IMR-90 (cell line): ENCODE measurements at regions not wholly inside any gene's neighbourhood (a gene's known extent, or its start where the extent isn't known, plus 50 kb on each side); places are given as distances from the start of the nearest gene placed in this dataset.

Experiments used
- ATAC-seq: fragments of 200-7000 bp; cut with Tn5 transposase; 2 replicates; pipeline ENCODE4 v1.9.1; 2020; ENCODE audit warnings: low read depth, mild to moderate bottlenecking, moderate library complexity
- BruUV-seq: library from RNA; stranded (reverse); fragments of 400-500 nt; replicated peaks from 2 replicates; lab custom pipeline; 2021; lab: Mats Ljungman, UMichigan
- CTCF ChIA-PET: fragments of 300-600 bp; formaldehyde crosslinking; extraction: SDS; loops from one replicate; lab custom pipeline; 2021; ENCODE audit warnings: antibody characterized with exemption; lab: Yijun Ruan, JAX
- POLR2A ChIA-PET: fragments of 300-600 bp; sonication (Branson Sonifier 250); formaldehyde crosslinking; loops from one replicate; lab custom pipeline; 2022; ENCODE audit warnings: antibody characterized with exemption; ENCODE audit not compliant: unreplicated experiment; lab: Charles Lee
- DNase-seq: peaks from one replicate; pipeline ENCODE4 v3.0.0; 2013
- H2AFZ ChIP-seq: replicated peaks from 2 replicates; pipeline ENCODE3; 2013; ENCODE audit warnings: low read length, mild to moderate bottlenecking; ENCODE audit not compliant: poor library complexity
- H2AK5ac ChIP-seq: 2 replicates; pipeline ENCODE4 v1.6.1; 2013; ENCODE audit warnings: low read depth, low read length, inconsistent platforms
- H2AK9ac ChIP-seq: replicated peaks from 2 replicates; pipeline ENCODE3; 2013; ENCODE audit warnings: mild to moderate bottlenecking, low read depth, low read length, moderate library complexity; ENCODE audit not compliant: poor library complexity
- H2BK120ac ChIP-seq: 2 replicates; pipeline ENCODE4 v1.6.1; 2013; ENCODE audit warnings: low read depth, low read length, inconsistent platforms
- H2BK15ac ChIP-seq: 3 replicates; pipeline ENCODE4 v1.6.1; 2013; ENCODE audit warnings: low read depth, low read length, inconsistent platforms
- H2BK20ac ChIP-seq: 2 replicates; pipeline ENCODE4 v1.6.1; 2013; ENCODE audit warnings: low read depth, mild to moderate bottlenecking, inconsistent platforms, low read length, moderate library complexity
- H2BK5ac ChIP-seq: 2 replicates; pipeline ENCODE4 v1.6.1; 2013; ENCODE audit warnings: mild to moderate bottlenecking, low read depth, low read length, inconsistent platforms; ENCODE audit not compliant: poor library complexity, severe bottlenecking
- H3K14ac ChIP-seq: replicated peaks from 2 replicates; pipeline ENCODE4 v1.6.1; 2013; ENCODE audit warnings: low read depth, low read length, inconsistent platforms
- H3K18ac ChIP-seq: 2 replicates; pipeline ENCODE4 v1.6.1; 2013; ENCODE audit warnings: low read depth, low read length, control low read depth
- H3K23ac ChIP-seq: 2 replicates; pipeline ENCODE4 v1.6.1; 2013; ENCODE audit warnings: low read depth, low read length, inconsistent platforms
- H3K27ac ChIP-seq: 2 replicates; pipeline ENCODE4 v1.5.1; 2013; ENCODE audit warnings: mild to moderate bottlenecking, control low read depth, low read length; ENCODE audit not compliant: insufficient read depth
- H3K27me3 ChIP-seq: 2 replicates; pipeline ENCODE4 v1.6.1; 2013; ENCODE audit warnings: low read length; ENCODE audit not compliant: control insufficient read depth, insufficient read depth
- H3K36me3 ChIP-seq: 2 replicates; pipeline ENCODE4 v1.6.1; 2013; ENCODE audit warnings: low read length, mixed read lengths; ENCODE audit not compliant: control insufficient read depth, insufficient read depth
- H3K4ac ChIP-seq: 2 replicates; pipeline ENCODE4 v1.6.1; 2013; ENCODE audit warnings: low read depth, low read length, inconsistent platforms
- H3K4me1 ChIP-seq: 2 replicates; pipeline ENCODE4 v1.6.1; 2013; ENCODE audit warnings: low read length, mixed read lengths; ENCODE audit not compliant: control insufficient read depth, insufficient read depth
- H3K4me2 ChIP-seq: 2 replicates; pipeline ENCODE4 v1.6.1; 2013; ENCODE audit warnings: low read depth, mild to moderate bottlenecking, control low read depth, low read length, moderate library complexity
- H3K4me3 ChIP-seq: 2 replicates; pipeline ENCODE4 v1.5.1; 2013; ENCODE audit warnings: low read depth, mild to moderate bottlenecking, control low read depth, low read length, moderate library complexity; ENCODE audit not compliant: insufficient read depth
- H3K56ac ChIP-seq: 2 replicates; pipeline ENCODE4 v1.6.1; 2013; ENCODE audit warnings: low read length, inconsistent platforms; ENCODE audit not compliant: insufficient read depth; ENCODE audit errors: extremely low read depth
- H3K79me1 ChIP-seq, 2 experiments: 2 replicates each; pipeline ENCODE4 v1.6.1; 2013; ENCODE audit warnings: low read length in 2 of 2, inconsistent platforms in 1 of 2, low read depth in 1 of 2
- H3K9ac ChIP-seq: 2 replicates; pipeline ENCODE4 v1.6.1; 2013; ENCODE audit warnings: low read depth, low read length, control low read depth
- H3K9me1 ChIP-seq: 2 replicates; pipeline ENCODE4 v1.6.1; 2013; ENCODE audit warnings: low read length, inconsistent platforms; ENCODE audit not compliant: insufficient read depth
- H3K9me3 ChIP-seq: 2 replicates; pipeline ENCODE4 v1.6.1; 2013; ENCODE audit warnings: low read length; ENCODE audit not compliant: control insufficient read depth, insufficient read depth
- H4K20me1 ChIP-seq: 2 replicates; pipeline ENCODE4 v1.6.1; 2013; ENCODE audit warnings: low read length, inconsistent platforms; ENCODE audit not compliant: insufficient read depth
- H4K5ac ChIP-seq: 2 replicates; pipeline ENCODE4 v1.6.1; 2013; ENCODE audit warnings: mild to moderate bottlenecking, low read depth, low read length, control low read depth
- H4K8ac ChIP-seq, 2 experiments: 2 replicates each; pipeline ENCODE4 v1.6.1; 2013; ENCODE audit warnings: low read depth in 2 of 2, low read length in 2 of 2, control low read depth in 1 of 2, inconsistent platforms in 1 of 2
- H4K91ac ChIP-seq: 2 replicates; pipeline ENCODE4 v1.6.1; 2013; ENCODE audit warnings: low read depth, low read length, inconsistent platforms; ENCODE audit not compliant: insufficient read depth
- CEBPB ChIP-seq: IDR thresholded peaks from 2 replicates; pipeline ENCODE4 v1.6.1; 2012; ENCODE audit warnings: low read depth, low read length, improper control_type of control experiment
- MAZ ChIP-seq: IDR thresholded peaks from 2 replicates; pipeline ENCODE4 v1.6.1; 2012; ENCODE audit warnings: low read depth, mild to moderate bottlenecking, low read length, improper control_type of control experiment, moderate library complexity, borderline replicate concordance
- POLR2A ChIP-seq: IDR thresholded peaks from 2 replicates; pipeline ENCODE4 v1.6.1; 2012; ENCODE audit warnings: mild to moderate bottlenecking, low read depth, low read length
- RAD21 ChIP-seq: IDR thresholded peaks from 2 replicates; pipeline ENCODE4 v1.6.1; 2012; ENCODE audit warnings: low read length, improper control_type of control experiment
- RFX5 ChIP-seq: IDR thresholded peaks from 2 replicates; pipeline ENCODE4 v1.8.0; 2012; ENCODE audit warnings: low read depth, mild to moderate bottlenecking, low read length, moderate library complexity
- SMC3 ChIP-seq: fragments of 150-350 bp; IDR thresholded peaks from 2 replicates; pipeline ENCODE4 v1.6.1; 2016; ENCODE audit warnings: low read depth, mild to moderate bottlenecking, antibody characterized with exemption, low read length, moderate library complexity
- dilution Hi-C: fragments of 300-500 bp; cut with HindIII; formaldehyde crosslinking; loops from one replicate; pipeline ENCODE4 v1.14.3; 2018; ENCODE audit warnings: low sequenced_read_pairs; ENCODE audit not compliant: unreplicated experiment
- in situ Hi-C: fragments of 300-500 bp; cut with MboI; formaldehyde crosslinking; loops from 3 replicates; pipeline ENCODE4 v1.14.3; 2019; ENCODE audit warnings: low sequenced_read_pairs, inconsistent platforms, mixed read lengths
- intact Hi-C: fragments of 100-400 bp; cut with micrococcal nuclease; formaldehyde crosslinking; loops from 2 replicates; pipeline ENCODE4 v1.10.0; 2022
- TF ChIP-seq, protein P1 (sequence below): fragments of 150-350 bp; IDR thresholded peaks from 2 replicates; pipeline ENCODE4 v1.6.1; 2017; ENCODE audit warnings: mild to moderate bottlenecking, antibody characterized with exemption, low read length, low read depth
- TF ChIP-seq, protein P2 (sequence below): fragments of 150-350 bp; IDR thresholded peaks from 2 replicates; pipeline ENCODE4 v1.6.1; 2016; ENCODE audit warnings: low read depth, mild to moderate bottlenecking, low read length, moderate library complexity, borderline replicate concordance

DNA sequence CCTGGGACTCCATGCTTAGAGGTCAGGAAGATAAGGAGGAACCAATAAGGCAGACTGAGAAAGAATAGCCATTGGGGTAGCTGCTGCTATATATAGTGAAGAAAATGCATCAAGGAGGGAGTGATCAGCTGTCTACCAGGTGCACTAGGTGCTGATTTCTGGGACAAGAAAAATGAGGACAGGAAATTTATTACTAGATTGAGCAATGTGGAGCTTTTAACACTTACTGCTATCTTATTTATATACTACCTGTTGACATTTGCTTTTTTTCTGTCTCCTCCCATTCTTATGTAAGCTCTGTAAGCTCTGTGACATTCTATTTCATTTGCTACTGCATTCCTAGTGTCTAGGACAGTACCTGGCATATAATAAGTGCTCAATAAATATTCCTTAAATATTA lies 53.7 kb upstream of the DHX40 start:
- ChIA-PET POLR2A (no interaction called here), CTCF (no interaction called here)
- H3K18ac ChIP-seq: no peak overlapping the region
- no peak overlapping the region for H3K23ac ChIP-seq
- no peak overlapping the region for H2BK20ac ChIP-seq
- H3K14ac ChIP-seq: no peak overlapping the region
- no peak overlapping the region for H2AK9ac ChIP-seq
- H3K9ac ChIP-seq: no peak overlapping the region
- no peak overlapping the region for H2AK5ac ChIP-seq
- no peak overlapping the region for H4K5ac ChIP-seq
- no peak overlapping the region for H4K8ac ChIP-seq
- BruUV-seq: no TSS peak
- no peak overlapping the region for H3K4ac ChIP-seq
- no peaks in the 10 kb centered on the region for H3K79me1 ChIP-seq
- H3K36me3 ChIP-seq: no peaks in the 10 kb centered on the region
- H3K9me1 ChIP-seq: 0 out of 2 replicates have a peak, but pooled peaks cover 4% of the 10 kb centered on the region
- no peaks in the 10 kb centered on the region for H3K9me3 ChIP-seq
- dilution Hi-C loops (no loop called here), intact Hi-C loops (no loop called here), in situ Hi-C loops (no loop called here)
- no peaks in the 10 kb centered on the region for H4K20me1 ChIP-seq
- H2BK5ac ChIP-seq: no peak overlapping the region
- TF ChIP-seq POLR2A: no peak
- TF ChIP-seq MAZ: no peak
- no peak for TF ChIP-seq SMC3
- no peak for TF ChIP-seq CEBPB
- TF ChIP-seq RAD21: no peak
- TF ChIP-seq, protein P1, sequence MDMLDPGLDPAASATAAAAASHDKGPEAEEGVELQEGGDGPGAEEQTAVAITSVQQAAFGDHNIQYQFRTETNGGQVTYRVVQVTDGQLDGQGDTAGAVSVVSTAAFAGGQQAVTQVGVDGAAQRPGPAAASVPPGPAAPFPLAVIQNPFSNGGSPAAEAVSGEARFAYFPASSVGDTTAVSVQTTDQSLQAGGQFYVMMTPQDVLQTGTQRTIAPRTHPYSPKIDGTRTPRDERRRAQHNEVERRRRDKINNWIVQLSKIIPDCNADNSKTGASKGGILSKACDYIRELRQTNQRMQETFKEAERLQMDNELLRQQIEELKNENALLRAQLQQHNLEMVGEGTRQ: no peak
- TF ChIP-seq, protein P2, sequence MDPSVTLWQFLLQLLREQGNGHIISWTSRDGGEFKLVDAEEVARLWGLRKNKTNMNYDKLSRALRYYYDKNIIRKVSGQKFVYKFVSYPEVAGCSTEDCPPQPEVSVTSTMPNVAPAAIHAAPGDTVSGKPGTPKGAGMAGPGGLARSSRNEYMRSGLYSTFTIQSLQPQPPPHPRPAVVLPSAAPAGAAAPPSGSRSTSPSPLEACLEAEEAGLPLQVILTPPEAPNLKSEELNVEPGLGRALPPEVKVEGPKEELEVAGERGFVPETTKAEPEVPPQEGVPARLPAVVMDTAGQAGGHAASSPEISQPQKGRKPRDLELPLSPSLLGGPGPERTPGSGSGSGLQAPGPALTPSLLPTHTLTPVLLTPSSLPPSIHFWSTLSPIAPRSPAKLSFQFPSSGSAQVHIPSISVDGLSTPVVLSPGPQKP: no peak
- TF ChIP-seq RFX5: no peak
- H4K91ac ChIP-seq: no peak overlapping the region
- H2BK120ac ChIP-seq: no peak overlapping the region
- no peak overlapping the region for H3K27ac ChIP-seq
- no peak for ATAC-seq
- no peak overlapping the region for H2AFZ ChIP-seq
- H3K4me2 ChIP-seq: no peak overlapping the region
- no peak overlapping the region for H2BK15ac ChIP-seq
- H3K4me3 ChIP-seq: no peak overlapping the region
- H3K27me3 ChIP-seq: no peaks in the 10 kb centered on the region
- DNase-seq: no peak
- peaks cover 5% of the 10 kb centered on the region for H3K4me1 ChIP-seq
- no peak overlapping the region for H3K56ac ChIP-seq
